Neuronal stem cell (in vitro differentiated cells): ENCODE measurements at regions not wholly inside any gene's neighbourhood (a gene's known extent, or its start where the extent isn't known, plus 50 kb on each side); places are given as distances from the start of the nearest gene placed in this dataset.

ENCODE experiments used
- DNase-seq: peaks from one replicate; pipeline ENCODE4 v3.0.0-alpha.2; 2013; ENCODE audit warnings: low spot score
- H2AFZ ChIP-seq: one replicate; pipeline ENCODE4 v1.6.1; 2013; ENCODE audit warnings: mild to moderate bottlenecking, low read length, inconsistent platforms
- H2AK5ac ChIP-seq: 2 replicates; pipeline ENCODE4 v1.6.1; 2013; ENCODE audit warnings: low read depth, mild to moderate bottlenecking, inconsistent platforms, low read length, moderate library complexity, mixed read lengths
- H2BK120ac ChIP-seq: 2 replicates; pipeline ENCODE4 v1.6.1; 2013; ENCODE audit warnings: low read depth, mild to moderate bottlenecking, inconsistent platforms, low read length, moderate library complexity, mixed read lengths
- H2BK12ac ChIP-seq: one replicate; pipeline ENCODE4 v1.6.1; 2013; ENCODE audit warnings: low read length, inconsistent platforms
- H2BK15ac ChIP-seq: 2 replicates; pipeline ENCODE4 v1.6.1; 2013; ENCODE audit warnings: mild to moderate bottlenecking, low read length, inconsistent platforms, mixed read lengths
- H2BK5ac ChIP-seq: one replicate; pipeline ENCODE4 v1.6.1; 2013; ENCODE audit warnings: inconsistent platforms, mild to moderate bottlenecking, low read length, moderate library complexity
- H3K14ac ChIP-seq: one replicate; pipeline ENCODE4 v1.6.1; 2013; ENCODE audit warnings: low read length, inconsistent platforms
- H3K18ac ChIP-seq: 2 replicates; pipeline ENCODE4 v1.6.1; 2013; ENCODE audit warnings: low read length, inconsistent platforms
- H3K23ac ChIP-seq: 2 replicates; pipeline ENCODE4 v1.6.1; 2013; ENCODE audit warnings: low read depth, mild to moderate bottlenecking, mixed read lengths, low read length, inconsistent platforms; ENCODE audit not compliant: poor library complexity
- H3K27ac ChIP-seq: replicated peaks from 3 replicates; pipeline ENCODE4 v1.5.1; 2013; ENCODE audit warnings: low read length, inconsistent platforms
- H3K27me3 ChIP-seq, 3 experiments: 2 replicates each; pipeline ENCODE4 v1.6.1; 2013; ENCODE audit warnings: low read length in 3 of 3, mild to moderate bottlenecking in 2 of 3, inconsistent platforms in 1 of 3, low read depth in 1 of 3, mixed read lengths in 1 of 3, moderate library complexity in 1 of 3; ENCODE audit not compliant: control insufficient read depth in 3 of 3, insufficient read depth in 3 of 3
- H3K36me3 ChIP-seq, 2 donors: replicated peaks in 1 of 2; 2 replicates each; pipeline ENCODE4 v1.6.1; 2013; ENCODE audit warnings: low read length in 2 of 2; ENCODE audit not compliant: control insufficient read depth in 2 of 2, insufficient read depth in 2 of 2
- H3K4ac ChIP-seq: 2 replicates; pipeline ENCODE4 v1.6.1; 2013; ENCODE audit warnings: inconsistent platforms, mild to moderate bottlenecking, low read length, moderate library complexity
- H3K4me1 ChIP-seq, 2 donors: 1 replicate in 1 of 2; 2 replicates in 1 of 2; pipeline ENCODE4 v1.6.1; 2013; ENCODE audit warnings: low read length in 2 of 2, low read depth in 1 of 2; ENCODE audit not compliant: control insufficient read depth in 2 of 2, insufficient read depth in 1 of 2
- H3K4me2 ChIP-seq: one replicate; pipeline ENCODE4 v1.6.1; 2013; ENCODE audit warnings: mild to moderate bottlenecking, low read length, inconsistent platforms; ENCODE audit not compliant: insufficient read depth, poor library complexity, severe bottlenecking
- H3K4me3 ChIP-seq, 2 donors: 2 replicates each; pipeline ENCODE4 v1.5.1; 2013; ENCODE audit warnings: low read length in 2 of 2, mild to moderate bottlenecking in 2 of 2, inconsistent platforms in 1 of 2, moderate library complexity in 1 of 2
- H3K79me1 ChIP-seq: one replicate; pipeline ENCODE4 v1.6.1; 2013; ENCODE audit warnings: low read depth, mild to moderate bottlenecking, inconsistent platforms, low read length, moderate library complexity
- H3K9ac ChIP-seq: one replicate; pipeline ENCODE4 v1.6.1; 2013; ENCODE audit warnings: mild to moderate bottlenecking, low read depth, low read length, inconsistent platforms; ENCODE audit not compliant: poor library complexity
- H3K9me3 ChIP-seq, 2 donors: replicated peaks in 1 of 2; 2 replicates each; pipeline versions ENCODE3 to v1.6.1; 2013; ENCODE audit warnings: low read length in 2 of 2, mild to moderate bottlenecking in 2 of 2, inconsistent platforms in 1 of 2, low read depth in 1 of 2, mixed read lengths in 1 of 2, moderate library complexity in 1 of 2; ENCODE audit not compliant: control insufficient read depth in 2 of 2, insufficient read depth in 1 of 2
- H4K8ac ChIP-seq: one replicate; pipeline ENCODE4 v1.6.1; 2013; ENCODE audit warnings: low read depth, mild to moderate bottlenecking, inconsistent platforms, low read length, moderate library complexity
- H4K91ac ChIP-seq: one replicate; pipeline ENCODE4 v1.6.1; 2013; ENCODE audit warnings: low read length, low read depth, mild to moderate bottlenecking, inconsistent platforms; ENCODE audit not compliant: poor library complexity
- WGBS, 2 donors: extraction: QIAGEN DNeasy Blood & Tissue Kit; methylation state at CpG; one replicate each; pipeline ENCODE4 v1.1.7; 2013; ENCODE audit warnings: missing lambda C conversion rate in 2 of 2, mixed read lengths in 1 of 2; ENCODE audit not compliant: insufficient read length in 2 of 2, insufficient replicate concordance in 1 of 2; ENCODE audit errors: extremely low coverage in 2 of 2; 5-methylcytosine and 5-hydroxymethylcytosine counted together

- H3K9ac ChIP-seq: no peak overlapping the region
- H3K14ac ChIP-seq: no peak overlapping the region
- no peak overlapping the region for H2AK5ac ChIP-seq
- no peak overlapping the region for H3K23ac ChIP-seq
- no peak for DNase-seq
- H4K8ac ChIP-seq: no peak overlapping the region
- no peak overlapping the region for H2BK5ac ChIP-seq
- no peaks in the 10 kb centered on the region for H3K27me3 ChIP-seq
- H3K36me3 ChIP-seq: no peaks in the 10 kb centered on the region
- no peaks in the 10 kb centered on the region for H3K79me1 ChIP-seq
- H3K4me1 ChIP-seq: peaks cover 0 to 2% of the 10 kb centered on the region in 2 donors
- H2AFZ ChIP-seq: no peak overlapping the region
- H3K27ac ChIP-seq: no peak overlapping the region
- H3K4ac ChIP-seq: no peak overlapping the region
- no CpG with 5 or more reads among the region's 2 CpGs for WGBS, 2 donors
- no peak overlapping the region for H2BK12ac ChIP-seq
- no peak overlapping the region for H3K18ac ChIP-seq
- H3K4me3 ChIP-seq: no peak overlapping the region
- H2BK15ac ChIP-seq: no peak overlapping the region
- H2BK120ac ChIP-seq: no peak overlapping the region
- no peak overlapping the region for H3K4me2 ChIP-seq
- H4K91ac ChIP-seq: no peak overlapping the region
- H3K9me3 ChIP-seq: no peaks in the 10 kb centered on the region
Observed at GRCh38 chr6:16953905-16954304, 147.9 kb upstream of the STMND1 start.

- Histone ChIP-seq H3K18ac (no peak overlapping the region), H2BK5ac (no peak overlapping the region), H3K27ac (no peak overlapping the region), H2AFZ (no peak overlapping the region), H3K36me3 (no peaks in the 10 kb centered on the region), H2BK120ac (no peak overlapping the region), H3K4ac (no peak overlapping the region), H4K8ac (no peak overlapping the region), H3K4me1 (no peaks in the 10 kb centered on the region), H3K79me1 (no peaks in the 10 kb centered on the region), H3K4me3 (no peak overlapping the region), H3K23ac (no peak overlapping the region), H3K27me3 (no peaks in the 10 kb centered on the region), H2BK12ac (no peak overlapping the region), H3K9ac (no peak overlapping the region), H3K14ac (no peak overlapping the region), H3K4me2 (no peak overlapping the region), H2BK15ac (no peak overlapping the region), H2AK5ac (no peak overlapping the region), H4K91ac (no peak overlapping the region), H3K9me3 (no peaks in the 10 kb centered on the region)
- no peak for DNase-seq
- no CpG with 5 or more reads among the region's 1 CpG for WGBS, 2 donors
Observed at GRCh38 chr6:16953446-16953845, 148.4 kb upstream of the STMND1 start.

DNA sequence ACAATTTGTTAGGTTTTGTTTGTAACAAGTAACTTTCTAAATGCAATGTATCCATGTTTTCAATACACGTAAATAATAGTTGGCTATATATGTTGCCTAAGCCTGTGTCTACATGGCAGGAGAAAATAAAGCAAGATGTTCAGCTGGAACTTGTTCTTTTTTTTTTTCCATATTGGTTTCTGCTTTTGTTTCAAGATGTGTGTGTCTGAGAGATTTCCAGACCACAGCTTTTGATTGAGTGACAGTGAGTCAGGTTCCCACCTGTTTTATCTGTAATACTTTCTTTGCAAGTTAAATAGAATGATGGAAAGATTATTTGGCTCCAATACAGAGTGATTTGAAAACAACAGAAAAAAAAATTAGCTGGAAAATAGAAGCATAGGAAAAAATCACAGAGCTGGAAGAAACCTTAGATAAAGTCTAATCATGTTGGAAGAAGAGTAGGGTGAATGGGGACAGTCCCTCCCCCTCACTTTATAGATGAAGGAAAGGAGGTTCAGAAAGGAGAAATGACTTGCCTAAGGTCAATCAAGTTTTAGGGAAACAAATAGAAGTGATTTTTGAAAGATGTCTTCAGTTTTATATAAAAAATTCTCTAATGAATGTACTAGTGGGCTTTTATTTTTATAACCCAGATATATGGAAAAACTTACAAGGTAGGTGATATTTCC lies 150.9 kb upstream of the STMND1 start:
- H2BK120ac ChIP-seq: no peak overlapping the region
- H3K18ac ChIP-seq: no peak overlapping the region
- no peak overlapping the region for H3K4me3 ChIP-seq
- no peak overlapping the region for H3K14ac ChIP-seq
- H3K4me2 ChIP-seq: no peak overlapping the region
- H3K23ac ChIP-seq: no peak overlapping the region
- H2AFZ ChIP-seq: no peak overlapping the region
- H3K27me3 ChIP-seq: no peaks in the 10 kb centered on the region
- WGBS, 2 donors: no CpG with 5 or more reads among the region's 1 CpG
- no peak overlapping the region for H3K4ac ChIP-seq
- no peak overlapping the region for H4K91ac ChIP-seq
- no peaks in the 10 kb centered on the region for H3K36me3 ChIP-seq
- no peak overlapping the region for H4K8ac ChIP-seq
- no peaks in the 10 kb centered on the region for H3K9me3 ChIP-seq
- H3K4me1 ChIP-seq: peaks cover 0 to 6% of the 10 kb centered on the region in 2 donors
- H2BK12ac ChIP-seq: no peak overlapping the region
- no peak for DNase-seq
- no peak overlapping the region for H3K9ac ChIP-seq
- no peak overlapping the region for H2BK5ac ChIP-seq
- H3K27ac ChIP-seq: no peak overlapping the region
- H2BK15ac ChIP-seq: no peak overlapping the region
- H2AK5ac ChIP-seq: no peak overlapping the region
- H3K79me1 ChIP-seq: no peaks in the 10 kb centered on the region

- Histone ChIP-seq H4K91ac (no peak overlapping the region), H2BK12ac (no peak overlapping the region), H2BK15ac (no peak overlapping the region), H2AFZ (no peak overlapping the region), H3K4me2 (no peak overlapping the region), H3K18ac (no peak overlapping the region), H2BK120ac (no peak overlapping the region), H4K8ac (no peak overlapping the region), H3K4ac (no peak overlapping the region), H2AK5ac (no peak overlapping the region), H3K79me1 (no peaks in the 10 kb centered on the region), H3K4me1 (peaks cover 0 to 6% of the 10 kb centered on the region in 2 donors), H3K27ac (no peak overlapping the region), H3K27me3 (no peaks in the 10 kb centered on the region), H3K9ac (no peak overlapping the region), H2BK5ac (no peak overlapping the region), H3K23ac (no peak overlapping the region), H3K36me3 (no peaks in the 10 kb centered on the region), H3K14ac (no peak overlapping the region), H3K4me3 (no peak overlapping the region), H3K9me3 (no peaks in the 10 kb centered on the region)
- WGBS, 2 donors: no CpG with 5 or more reads among the region's 2 CpGs
- no peak for DNase-seq
Observed at GRCh38 chr6:16950302-16950701, 151.5 kb upstream of the STMND1 start.
